Fibroblast of lung (primary cell): ENCODE measurements at regions not wholly inside any gene's neighbourhood (a gene's known extent, or its start where the extent isn't known, plus 50 kb on each side); places are given as distances from the start of the nearest gene placed in this dataset.

Experiments used
- DNase-seq, 2 donors: peaks; one replicate each; pipeline versions ENCODE4 v3.0.0 to v3.0.0-alpha.2; 2010; ENCODE audit warnings: low read depth in 2 of 2
- H2AFZ ChIP-seq: 2 replicates; pipeline ENCODE4 v1.5.1; 2012; ENCODE audit warnings: low read length, control low read depth, inconsistent platforms
- H3K27ac ChIP-seq: 2 replicates; pipeline ENCODE4 v1.5.1; 2011; ENCODE audit warnings: low read length, control low read depth; ENCODE audit not compliant: insufficient read depth
- H3K27me3 ChIP-seq: 2 replicates; pipeline ENCODE4 v1.5.1; 2011; ENCODE audit warnings: mild to moderate bottlenecking, low read length; ENCODE audit not compliant: control insufficient read depth, insufficient read depth
- H3K36me3 ChIP-seq: 2 replicates; pipeline ENCODE4 v1.5.1; 2011; ENCODE audit warnings: low read length; ENCODE audit not compliant: control insufficient read depth, insufficient read depth
- H3K4me1 ChIP-seq: 2 replicates; pipeline ENCODE4 v1.5.1; 2011; ENCODE audit warnings: low read length; ENCODE audit not compliant: control insufficient read depth, insufficient read depth; ENCODE audit errors: extremely low read depth
- H3K4me2 ChIP-seq: 2 replicates; pipeline ENCODE4 v1.5.1; 2011; ENCODE audit warnings: low read length, control low read depth; ENCODE audit not compliant: insufficient read depth; ENCODE audit errors: extremely low read depth
- H3K4me3 ChIP-seq, 4 experiments: fragments of 200-600 bp in 1 of 4; sonication (generic) in 1 of 4; replicated peaks in 1 of 4; 2 replicates each; pipeline ENCODE4 v1.5.1; 2011 to 2016; ENCODE audit warnings: low read length in 4 of 4, low read depth in 3 of 4, mild to moderate bottlenecking in 3 of 4, control low read depth in 2 of 4, inconsistent platforms in 1 of 4, mixed read lengths in 1 of 4; ENCODE audit not compliant: insufficient read depth in 1 of 4; ENCODE audit errors: control extremely low read depth in 1 of 4
- H3K79me2 ChIP-seq: 2 replicates; pipeline ENCODE4 v1.5.1; 2012; ENCODE audit warnings: mild to moderate bottlenecking, low read length, inconsistent platforms; ENCODE audit not compliant: control insufficient read depth, insufficient read depth
- H3K9ac ChIP-seq: 2 replicates; pipeline ENCODE4 v1.5.1; 2011; ENCODE audit warnings: mild to moderate bottlenecking, low read length, control low read depth; ENCODE audit not compliant: insufficient read depth
- H3K9me3 ChIP-seq: 2 replicates; pipeline ENCODE4 v1.5.1; 2012; ENCODE audit warnings: low read depth, low read length; ENCODE audit not compliant: control insufficient read depth, insufficient read depth
- H4K20me1 ChIP-seq: 2 replicates; pipeline ENCODE4 v1.5.1; 2011; ENCODE audit warnings: low read length; ENCODE audit not compliant: control insufficient read depth, insufficient read depth; ENCODE audit errors: extremely low read depth
- CTCF ChIP-seq, 2 donors: IDR thresholded peaks in 1 of 2; conservative IDR thresholded peaks in 1 of 2; 1 replicate in 1 of 2; 2 replicates in 1 of 2; pipeline ENCODE4 v1.5.1; 2011 to 2012; ENCODE audit warnings: low read length in 2 of 2, control low read depth in 1 of 2, inconsistent platforms in 1 of 2, low read depth in 1 of 2, mild to moderate bottlenecking in 1 of 2
- EZH2 ChIP-seq: IDR thresholded peaks from 2 replicates; pipeline ENCODE4 v1.5.1; 2012; ENCODE audit warnings: low read length, control low read depth, mild to moderate bottlenecking; ENCODE audit errors: missing control alignments

- no peak overlapping the region for H3K4me3 ChIP-seq
- no peak overlapping the region for H3K9ac ChIP-seq
- no peaks in the 10 kb centered on the region for H3K9me3 ChIP-seq
- H3K4me2 ChIP-seq = no peak overlapping the region
- no peak for DNase-seq
- H4K20me1 ChIP-seq = no peaks in the 10 kb centered on the region
- no peaks in the 10 kb centered on the region for H3K27me3 ChIP-seq
- no peaks in the 10 kb centered on the region for H3K4me1 ChIP-seq
- H3K79me2 ChIP-seq = no peaks in the 10 kb centered on the region
- H2AFZ ChIP-seq = no peak overlapping the region
- TF ChIP-seq EZH2 = no peak
- no peak for TF ChIP-seq CTCF (conservative IDR thresholded peaks at IDR 0.05 in 1 of 2, IDR thresholded peaks at IDR 0.05 in 1 of 2; ENCODE audit: low read depth in 1 of 2, low read length in 2 of 2)
- H3K36me3 ChIP-seq = no peaks in the 10 kb centered on the region
- H3K27ac ChIP-seq = no peak overlapping the region
Observed at GRCh38 chr2:33706410-33706809, 107.3 kb upstream of the FAM98A start.

DNA sequence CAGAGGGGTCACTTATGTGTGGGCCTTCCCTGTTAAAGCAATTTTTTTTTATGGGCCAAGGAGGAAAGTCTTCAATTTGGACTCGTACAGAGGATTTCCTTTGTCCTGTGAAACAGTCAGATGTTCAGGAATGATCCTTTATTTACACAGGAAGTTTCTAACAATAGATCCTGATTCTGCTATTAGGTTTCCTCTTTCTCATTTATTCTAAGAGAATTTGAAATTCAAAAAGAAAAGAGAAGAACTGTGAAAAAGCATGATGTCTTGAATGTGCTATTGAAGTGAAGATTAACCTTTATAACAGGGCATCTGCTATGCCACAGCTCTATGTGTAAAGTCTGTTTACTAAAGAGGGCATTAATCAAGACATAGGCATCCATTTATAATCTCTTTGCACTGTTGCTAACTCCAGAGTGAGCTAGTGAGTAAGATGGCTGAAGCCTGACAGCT, 105.3 kb upstream of the FAM98A start:
- H3K4me1 ChIP-seq = no peaks in the 10 kb centered on the region
- H4K20me1 ChIP-seq = no peaks in the 10 kb centered on the region
- no peak overlapping the region for H3K9ac ChIP-seq
- TF ChIP-seq CTCF (conservative IDR thresholded peaks at IDR 0.05 in 1 of 2, IDR thresholded peaks at IDR 0.05 in 1 of 2; ENCODE audit: low read depth in 1 of 2, low read length in 2 of 2) (no peak), EZH2 (no peak)
- H3K36me3 ChIP-seq = no peaks in the 10 kb centered on the region
- no peak overlapping the region for H3K27ac ChIP-seq
- H3K4me3 ChIP-seq = no peak overlapping the region
- H3K4me2 ChIP-seq = no peak overlapping the region
- no peaks in the 10 kb centered on the region for H3K9me3 ChIP-seq
- H2AFZ ChIP-seq = no peak overlapping the region
- DNase-seq = no peak
- H3K79me2 ChIP-seq = no peaks in the 10 kb centered on the region
- no peaks in the 10 kb centered on the region for H3K27me3 ChIP-seq

GRCh38 chr2:33696234-33696633, 97.1 kb upstream of the FAM98A start:
- Histone ChIP-seq H3K36me3 (no peaks in the 10 kb centered on the region), H3K27me3 (no peaks in the 10 kb centered on the region), H3K27ac (no peak overlapping the region), H3K4me1 (no peaks in the 10 kb centered on the region), H3K79me2 (no peaks in the 10 kb centered on the region), H3K9ac (no peak overlapping the region), H2AFZ (no peak overlapping the region), H3K4me3 (no peak overlapping the region), H3K9me3 (no peaks in the 10 kb centered on the region), H4K20me1 (no peaks in the 10 kb centered on the region), H3K4me2 (no peak overlapping the region)
- TF ChIP-seq EZH2 (no peak), CTCF (conservative IDR thresholded peaks at IDR 0.05 in 1 of 2, IDR thresholded peaks at IDR 0.05 in 1 of 2; ENCODE audit: low read depth in 1 of 2, low read length in 2 of 2) (no peak)
- DNase-seq = no peak
